Vagina (tissue), 2 donors: ENCODE measurements at regions not wholly inside any gene's neighbourhood (a gene's known extent, or its start where the extent isn't known, plus 50 kb on each side); places are given as distances from the start of the nearest gene placed in this dataset.

Experiments
- POLR2AphosphoS5 ChIP-seq, 2 donors: sonication (generic); formaldehyde crosslinking; IDR thresholded peaks; one replicate each; pipeline ENCODE4 v1.9.0; 2017; ENCODE audit warnings: antibody characterized with exemption in 2 of 2, mild to moderate bottlenecking in 2 of 2, low read depth in 1 of 2; ENCODE audit not compliant: insufficient read depth in 1 of 2
- TF ChIP-seq, protein P1 (sequence below), 3 experiments: fragments of 450-650 bp in 2 of 3; fragments of 200-600 bp in 1 of 3; sonication (generic) in 1 of 3; IDR thresholded peaks; one replicate each; pipeline ENCODE4 v1.5.1; 2017 to 2019; ENCODE audit warnings: antibody characterized with exemption in 3 of 3, mild to moderate bottlenecking in 2 of 3, moderate library complexity in 2 of 3

GRCh38 chr10:88036126-88036525 lies 172.7 kb downstream of the PTEN start:
- TF ChIP-seq, protein P1, sequence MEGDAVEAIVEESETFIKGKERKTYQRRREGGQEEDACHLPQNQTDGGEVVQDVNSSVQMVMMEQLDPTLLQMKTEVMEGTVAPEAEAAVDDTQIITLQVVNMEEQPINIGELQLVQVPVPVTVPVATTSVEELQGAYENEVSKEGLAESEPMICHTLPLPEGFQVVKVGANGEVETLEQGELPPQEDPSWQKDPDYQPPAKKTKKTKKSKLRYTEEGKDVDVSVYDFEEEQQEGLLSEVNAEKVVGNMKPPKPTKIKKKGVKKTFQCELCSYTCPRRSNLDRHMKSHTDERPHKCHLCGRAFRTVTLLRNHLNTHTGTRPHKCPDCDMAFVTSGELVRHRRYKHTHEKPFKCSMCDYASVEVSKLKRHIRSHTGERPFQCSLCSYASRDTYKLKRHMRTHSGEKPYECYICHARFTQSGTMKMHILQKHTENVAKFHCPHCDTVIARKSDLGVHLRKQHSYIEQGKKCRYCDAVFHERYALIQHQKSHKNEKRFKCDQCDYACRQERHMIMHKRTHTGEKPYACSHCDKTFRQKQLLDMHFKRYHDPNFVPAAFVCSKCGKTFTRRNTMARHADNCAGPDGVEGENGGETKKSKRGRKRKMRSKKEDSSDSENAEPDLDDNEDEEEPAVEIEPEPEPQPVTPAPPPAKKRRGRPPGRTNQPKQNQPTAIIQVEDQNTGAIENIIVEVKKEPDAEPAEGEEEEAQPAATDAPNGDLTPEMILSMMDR (IDR thresholded peaks at IDR 0.05) = no peak
- no peak for TF ChIP-seq POLR2AphosphoS5 (IDR thresholded peaks at IDR 0.05; ENCODE audit: insufficient read depth in 1 of 2, low read depth in 1 of 2)
